Endothelial cell of umbilical vein (primary cell): ENCODE measurements at regions not wholly inside any gene's neighbourhood (a gene's known extent, or its start where the extent isn't known, plus 50 kb on each side); places are given as distances from the start of the nearest gene placed in this dataset.

Source experiments
- BruUV-seq: library from RNA; stranded (reverse); fragments of 400-500 nt; replicated peaks from 2 replicates; lab custom pipeline; 2021; lab: Mats Ljungman, UMichigan
- CTCF ChIA-PET: fragments of 300-600, 350-600 bp; sonication (Branson Sonifier 250); formaldehyde crosslinking; loops from one replicate; lab custom pipeline; 2021; ENCODE audit warnings: antibody characterized with exemption, inconsistent platforms; lab: Charles Lee
- POLR2A ChIA-PET: fragments of 300-600, 350-600 bp; sonication (Branson Sonifier 250); formaldehyde crosslinking; loops from one replicate; lab custom pipeline; 2021; ENCODE audit warnings: antibody characterized with exemption, inconsistent platforms; lab: Charles Lee
- DNase-seq: peaks from one replicate; pipeline ENCODE4 v3.0.0-alpha.2; 2011; ENCODE audit warnings: low read depth, low spot score
- FAIRE-seq: peaks from 2 replicates; lab custom pipeline; 2011; peaks lifted over from hg19 to GRCh38; lab: Jason Lieb, UNC
- H2AFZ ChIP-seq: 2 replicates; pipeline ENCODE4 v1.6.0; 2012; ENCODE audit warnings: low read depth, low read length, control low read depth, inconsistent platforms
- H3K27ac ChIP-seq: 2 replicates; pipeline ENCODE4 v1.5.1; 2011; ENCODE audit warnings: low read depth, mild to moderate bottlenecking, control low read depth, low read length, moderate library complexity; ENCODE audit not compliant: insufficient read depth
- H3K27me3 ChIP-seq, 2 experiments: 2 replicates each; pipeline versions ENCODE4 v1.6.0 to v1.6.1; 2011; ENCODE audit warnings: low read length in 2 of 2, mixed read lengths in 1 of 2; ENCODE audit not compliant: control insufficient read depth in 2 of 2, insufficient read depth in 2 of 2
- H3K36me3 ChIP-seq, 2 experiments: 2 replicates in 1 of 2; 3 replicates in 1 of 2; pipeline ENCODE4 v1.5.1; 2011; ENCODE audit warnings: low read length in 2 of 2, mild to moderate bottlenecking in 1 of 2, moderate library complexity in 1 of 2; ENCODE audit not compliant: control insufficient read depth in 2 of 2, insufficient read depth in 2 of 2; ENCODE audit errors: extremely low read depth in 1 of 2
- H3K4me1 ChIP-seq: 3 replicates; pipeline ENCODE4 v1.5.1; 2011; ENCODE audit warnings: mild to moderate bottlenecking, low read length; ENCODE audit not compliant: control insufficient read depth, insufficient read depth; ENCODE audit errors: extremely low read depth
- H3K4me2 ChIP-seq: 2 replicates; pipeline ENCODE4 v1.6.1; 2011; ENCODE audit warnings: low read length, control low read depth, mixed read lengths; ENCODE audit not compliant: insufficient read depth
- H3K4me3 ChIP-seq, 3 experiments: fragments of 200-600 bp in 1 of 3; sonication (generic), shearing (Covaris generic) in 1 of 3; replicated peaks in 1 of 3; 2 replicates each; pipeline ENCODE4 v1.5.1; 2011 to 2016; ENCODE audit warnings: control low read depth in 3 of 3, low read length in 3 of 3, mild to moderate bottlenecking in 2 of 3, inconsistent platforms in 1 of 3, low read depth in 1 of 3, moderate library complexity in 1 of 3; ENCODE audit not compliant: insufficient read depth in 1 of 3
- H3K79me2 ChIP-seq: 2 replicates; pipeline ENCODE4 v1.6.0; 2012; ENCODE audit warnings: low read length, inconsistent platforms; ENCODE audit not compliant: control insufficient read depth, insufficient read depth
- H3K9ac ChIP-seq: replicated peaks from 2 replicates; pipeline ENCODE3; 2011; ENCODE audit warnings: low read length, control low read depth; ENCODE audit not compliant: insufficient read depth; ENCODE audit errors: extremely low read depth
- H3K9me1 ChIP-seq: replicated peaks from 3 replicates; pipeline ENCODE4 v1.6.0; 2011; ENCODE audit warnings: mild to moderate bottlenecking, low read length; ENCODE audit not compliant: control insufficient read depth, insufficient read depth; ENCODE audit errors: extremely low read depth
- H3K9me3 ChIP-seq: replicated peaks from 2 replicates; pipeline ENCODE4 v1.5.1; 2012; ENCODE audit warnings: low read length, inconsistent platforms; ENCODE audit not compliant: control insufficient read depth, insufficient read depth
- H4K20me1 ChIP-seq: replicated peaks from 2 replicates; pipeline ENCODE3; 2011; ENCODE audit warnings: mild to moderate bottlenecking, low read length; ENCODE audit not compliant: control insufficient read depth, insufficient read depth; ENCODE audit errors: extremely low read depth
- EZH2 ChIP-seq: IDR thresholded peaks from 2 replicates; pipeline ENCODE4 v1.6.1; 2012; ENCODE audit warnings: borderline replicate concordance, low read depth, mild to moderate bottlenecking, moderate library complexity, low read length, inconsistent platforms; ENCODE audit not compliant: severe bottlenecking
- GATA2 ChIP-seq: IDR thresholded peaks from 2 replicates; pipeline ENCODE4 v1.7.0; 2011; ENCODE audit warnings: low read depth, mild to moderate bottlenecking, moderate library complexity, mixed read lengths, low read length; ENCODE audit not compliant: insufficient read length, insufficient read depth
- JUN ChIP-seq: IDR thresholded peaks from 2 replicates; pipeline ENCODE4 v1.6.1; 2011; ENCODE audit warnings: borderline replicate concordance, low read depth; ENCODE audit not compliant: insufficient read length, insufficient read depth
- POLR2A ChIP-seq: IDR thresholded peaks from 2 replicates; pipeline ENCODE4 v1.6.1; 2012; ENCODE audit warnings: low read depth, mild to moderate bottlenecking, control low read depth, low read length
- POLR2AphosphoS5 ChIP-seq: IDR thresholded peaks from 2 replicates; pipeline ENCODE4 v1.6.1; 2012; ENCODE audit warnings: low read depth, mild to moderate bottlenecking, control low read depth, low read length, moderate library complexity; ENCODE audit not compliant: insufficient read depth
- dilution Hi-C: fragments of 300-500 bp; cut with MboI; formaldehyde crosslinking; loops from one replicate; pipeline ENCODE4 v1.15.0; 2019; ENCODE audit warnings: low sequenced_read_pairs; ENCODE audit not compliant: extremely low pct_ligation_motif_present
- intact Hi-C: fragments of 100-400 bp; cut with micrococcal nuclease; formaldehyde crosslinking; loops from one replicate; pipeline ENCODE4 v1.10.0; 2022
- TF ChIP-seq, protein P1 (sequence below), 2 donors: IDR thresholded peaks; 1 replicate in 1 of 2; 2 replicates in 1 of 2; pipeline ENCODE4 v1.5.1; 2011; ENCODE audit warnings: low read length in 2 of 2, mild to moderate bottlenecking in 2 of 2, moderate library complexity in 2 of 2, control low read depth in 1 of 2, inconsistent platforms in 1 of 2, low read depth in 1 of 2; ENCODE audit not compliant: insufficient read depth in 1 of 2; ENCODE audit errors: extremely low read depth in 1 of 2
- TF ChIP-seq, protein P2 (sequence below): IDR thresholded peaks from 2 replicates; pipeline ENCODE4 v1.6.1; 2011; ENCODE audit not compliant: insufficient read depth, insufficient read length

DNA sequence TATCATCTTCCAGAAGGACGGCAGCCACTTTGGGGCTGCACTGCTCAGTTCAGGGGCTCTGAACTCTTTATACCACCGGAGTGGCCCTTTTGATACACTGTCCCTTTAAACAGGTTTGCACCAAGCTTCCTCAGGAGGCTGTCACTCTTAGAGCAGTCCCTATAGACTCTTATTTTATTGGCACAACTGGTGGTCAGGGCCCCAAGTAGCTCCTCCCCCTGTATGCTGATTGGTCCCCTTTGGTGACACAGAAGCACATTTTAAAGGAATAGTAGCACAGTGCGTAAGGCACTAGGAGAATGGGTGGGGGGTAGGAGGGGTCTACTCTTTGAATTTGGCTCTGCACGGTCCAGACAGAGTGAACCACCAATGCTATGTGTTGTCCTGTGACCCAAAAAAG lies 122.6 kb upstream of the MLN start:
- no peaks in the 10 kb centered on the region for H4K20me1 ChIP-seq
- no peak overlapping the region for H3K9ac ChIP-seq
- dilution Hi-C loops = no loop called here
- no peak overlapping the region for H3K4me3 ChIP-seq
- POLR2A ChIA-PET = no interaction called here
- CTCF ChIA-PET = no interaction called here
- no peaks in the 10 kb centered on the region for H3K79me2 ChIP-seq
- H3K27ac ChIP-seq = no peak overlapping the region
- FAIRE-seq (no peak), DNase-seq (peak; percentile 9)
- no peak overlapping the region for H2AFZ ChIP-seq
- H3K4me2 ChIP-seq = no peak overlapping the region
- TF ChIP-seq POLR2AphosphoS5 = no peak
- no peak for TF ChIP-seq GATA2
- TF ChIP-seq, protein P1, sequence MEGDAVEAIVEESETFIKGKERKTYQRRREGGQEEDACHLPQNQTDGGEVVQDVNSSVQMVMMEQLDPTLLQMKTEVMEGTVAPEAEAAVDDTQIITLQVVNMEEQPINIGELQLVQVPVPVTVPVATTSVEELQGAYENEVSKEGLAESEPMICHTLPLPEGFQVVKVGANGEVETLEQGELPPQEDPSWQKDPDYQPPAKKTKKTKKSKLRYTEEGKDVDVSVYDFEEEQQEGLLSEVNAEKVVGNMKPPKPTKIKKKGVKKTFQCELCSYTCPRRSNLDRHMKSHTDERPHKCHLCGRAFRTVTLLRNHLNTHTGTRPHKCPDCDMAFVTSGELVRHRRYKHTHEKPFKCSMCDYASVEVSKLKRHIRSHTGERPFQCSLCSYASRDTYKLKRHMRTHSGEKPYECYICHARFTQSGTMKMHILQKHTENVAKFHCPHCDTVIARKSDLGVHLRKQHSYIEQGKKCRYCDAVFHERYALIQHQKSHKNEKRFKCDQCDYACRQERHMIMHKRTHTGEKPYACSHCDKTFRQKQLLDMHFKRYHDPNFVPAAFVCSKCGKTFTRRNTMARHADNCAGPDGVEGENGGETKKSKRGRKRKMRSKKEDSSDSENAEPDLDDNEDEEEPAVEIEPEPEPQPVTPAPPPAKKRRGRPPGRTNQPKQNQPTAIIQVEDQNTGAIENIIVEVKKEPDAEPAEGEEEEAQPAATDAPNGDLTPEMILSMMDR (IDR thresholded peaks at IDR 0.05; ENCODE audit: extremely low read depth in 1 of 2, insufficient read depth in 1 of 2, low read depth in 1 of 2, low read length in 2 of 2) = no peak
- TF ChIP-seq JUN = no peak
- BruUV-seq = no TSS peak
- H3K4me1 ChIP-seq = no peaks in the 10 kb centered on the region
- H3K9me1 ChIP-seq = no peaks in the 10 kb centered on the region
- H3K36me3 ChIP-seq = no peaks in the 10 kb centered on the region
- intact Hi-C loops = no loop called here
- no peaks in the 10 kb centered on the region for H3K9me3 ChIP-seq
- H3K27me3 ChIP-seq = no peaks in the 10 kb centered on the region

DNA sequence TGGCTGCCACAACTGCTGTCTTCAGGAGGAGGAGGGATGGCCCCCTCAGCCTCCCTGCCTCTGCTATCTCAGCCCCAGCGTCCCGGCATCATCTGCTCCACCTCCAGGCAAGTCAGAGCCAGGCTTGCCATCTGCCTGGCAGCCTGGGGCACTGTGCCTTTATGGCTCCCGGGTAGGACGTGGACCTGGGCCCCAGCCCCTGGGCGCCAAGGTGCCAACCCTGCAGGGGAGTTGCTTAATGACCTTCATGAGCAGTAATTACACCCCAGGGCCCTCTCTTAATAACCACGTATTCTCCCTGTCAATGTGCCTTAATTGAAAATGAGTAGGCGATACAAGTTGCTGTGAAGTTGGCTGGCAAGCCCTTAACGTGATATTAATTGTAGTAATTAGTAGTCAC lies 122.1 kb upstream of the MLN start:
- no peak overlapping the region for H2AFZ ChIP-seq
- H3K4me2 ChIP-seq = no peak overlapping the region
- dilution Hi-C loops = no loop called here
- CTCF ChIA-PET = no interaction called here
- no peak for TF ChIP-seq GATA2
- TF ChIP-seq EZH2 = no peak
- TF ChIP-seq, protein P2, sequence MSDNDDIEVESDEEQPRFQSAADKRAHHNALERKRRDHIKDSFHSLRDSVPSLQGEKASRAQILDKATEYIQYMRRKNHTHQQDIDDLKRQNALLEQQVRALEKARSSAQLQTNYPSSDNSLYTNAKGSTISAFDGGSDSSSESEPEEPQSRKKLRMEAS = no peak
- no peak for TF ChIP-seq POLR2A
- H4K20me1 ChIP-seq = no peaks in the 10 kb centered on the region
- DNase-seq = no peak
- H3K36me3 ChIP-seq = no peaks in the 10 kb centered on the region
- H3K27ac ChIP-seq = no peak overlapping the region
- no peaks in the 10 kb centered on the region for H3K79me2 ChIP-seq
- intact Hi-C loops = no loop called here
- BruUV-seq = no TSS peak
- H3K9me3 ChIP-seq = no peaks in the 10 kb centered on the region
- FAIRE-seq = no peak
- POLR2A ChIA-PET = no interaction called here
- H3K27me3 ChIP-seq = no peaks in the 10 kb centered on the region
- no peaks in the 10 kb centered on the region for H3K9me1 ChIP-seq
- no peak overlapping the region for H3K9ac ChIP-seq
- no peak overlapping the region for H3K4me3 ChIP-seq
- H3K4me1 ChIP-seq = no peaks in the 10 kb centered on the region
